ENCODE measurements at regions not wholly inside any gene's neighbourhood (a gene's known extent, or its start where the extent isn't known, plus 50 kb on each side); places are given as distances from the start of the nearest gene placed in this dataset.

- TF ChIP-seq POLR2A (IDR thresholded peaks at IDR 0.05; ENCODE audit: low read length) = no peak
- no peak for TF ChIP-seq GATA1 (IDR thresholded peaks at IDR 0.05; ENCODE audit: low read depth, low read length)
These were observed 171.5 kb upstream of the DUSP10 start for GRCh38 chr1:221913351-221913892.
